Progenitor cell of endocrine pancreas (in vitro differentiated cells): ENCODE measurements at regions not wholly inside any gene's neighbourhood (a gene's known extent, or its start where the extent isn't known, plus 50 kb on each side); places are given as distances from the start of the nearest gene placed in this dataset.

Experiments used
- DNase-seq: peaks from one replicate; pipeline ENCODE4 v3.0.0; 2021; ENCODE audit warnings: low spot score; ENCODE audit not compliant: unreplicated experiment
- H3K27ac Mint-ChIP-seq: 2 replicates; pipeline ENCODE4 v1.8.0; 2021; ENCODE audit warnings: mild to moderate bottlenecking, moderate library complexity, mixed read lengths
- H3K27me3 Mint-ChIP-seq: 2 replicates; pipeline ENCODE4 v1.8.0; 2021; ENCODE audit warnings: mixed read lengths
- H3K36me3 Mint-ChIP-seq: 2 replicates; pipeline ENCODE4 v1.8.0; 2022; ENCODE audit warnings: mixed read lengths; ENCODE audit not compliant: insufficient read depth
- H3K4me1 Mint-ChIP-seq: 2 replicates; pipeline ENCODE4 v1.8.0; 2021; ENCODE audit warnings: low read depth, mixed read lengths
- H3K4me3 Mint-ChIP-seq: 2 replicates; pipeline ENCODE4 v1.8.0; 2021; ENCODE audit warnings: low read depth, mild to moderate bottlenecking, moderate library complexity, mixed read lengths
- H3K9me3 Mint-ChIP-seq: 2 replicates; pipeline ENCODE4 v1.8.0; 2021; ENCODE audit warnings: low read depth, mixed read lengths
- TF ChIP-seq, protein P1 (sequence below): fragments of 200-600 bp; sonication (generic); IDR thresholded peaks from one replicate; pipeline ENCODE4 v1.5.0; 2021; ENCODE audit warnings: antibody characterized with exemption, mild to moderate bottlenecking; ENCODE audit not compliant: unreplicated experiment

- Mint-ChIP-seq H3K9me3 (no peaks in the 10 kb centered on the region), H3K36me3 (no peaks in the 10 kb centered on the region), H3K4me3 (no peak overlapping the region), H3K27me3 (peaks cover 41% of the 10 kb centered on the region), H3K4me1 (peaks cover 5% of the 10 kb centered on the region), H3K27ac (no peak overlapping the region)
- DNase-seq: no peak
- TF ChIP-seq, protein P1, sequence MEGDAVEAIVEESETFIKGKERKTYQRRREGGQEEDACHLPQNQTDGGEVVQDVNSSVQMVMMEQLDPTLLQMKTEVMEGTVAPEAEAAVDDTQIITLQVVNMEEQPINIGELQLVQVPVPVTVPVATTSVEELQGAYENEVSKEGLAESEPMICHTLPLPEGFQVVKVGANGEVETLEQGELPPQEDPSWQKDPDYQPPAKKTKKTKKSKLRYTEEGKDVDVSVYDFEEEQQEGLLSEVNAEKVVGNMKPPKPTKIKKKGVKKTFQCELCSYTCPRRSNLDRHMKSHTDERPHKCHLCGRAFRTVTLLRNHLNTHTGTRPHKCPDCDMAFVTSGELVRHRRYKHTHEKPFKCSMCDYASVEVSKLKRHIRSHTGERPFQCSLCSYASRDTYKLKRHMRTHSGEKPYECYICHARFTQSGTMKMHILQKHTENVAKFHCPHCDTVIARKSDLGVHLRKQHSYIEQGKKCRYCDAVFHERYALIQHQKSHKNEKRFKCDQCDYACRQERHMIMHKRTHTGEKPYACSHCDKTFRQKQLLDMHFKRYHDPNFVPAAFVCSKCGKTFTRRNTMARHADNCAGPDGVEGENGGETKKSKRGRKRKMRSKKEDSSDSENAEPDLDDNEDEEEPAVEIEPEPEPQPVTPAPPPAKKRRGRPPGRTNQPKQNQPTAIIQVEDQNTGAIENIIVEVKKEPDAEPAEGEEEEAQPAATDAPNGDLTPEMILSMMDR: no peak
Observed at GRCh38 chr16:86367291-86368072, 142.8 kb upstream of the FOXF1 start.

- Mint-ChIP-seq H3K4me3 (no peak overlapping the region), H3K27me3 (peaks cover 35% of the 10 kb centered on the region), H3K4me1 (peaks cover 5% of the 10 kb centered on the region), H3K27ac (no peak overlapping the region), H3K36me3 (no peaks in the 10 kb centered on the region), H3K9me3 (no peaks in the 10 kb centered on the region)
- no peak for DNase-seq
- TF ChIP-seq, protein P1: no peak
Observed at GRCh38 chr16:86368261-86368660, 142.1 kb upstream of the FOXF1 start.

DNA sequence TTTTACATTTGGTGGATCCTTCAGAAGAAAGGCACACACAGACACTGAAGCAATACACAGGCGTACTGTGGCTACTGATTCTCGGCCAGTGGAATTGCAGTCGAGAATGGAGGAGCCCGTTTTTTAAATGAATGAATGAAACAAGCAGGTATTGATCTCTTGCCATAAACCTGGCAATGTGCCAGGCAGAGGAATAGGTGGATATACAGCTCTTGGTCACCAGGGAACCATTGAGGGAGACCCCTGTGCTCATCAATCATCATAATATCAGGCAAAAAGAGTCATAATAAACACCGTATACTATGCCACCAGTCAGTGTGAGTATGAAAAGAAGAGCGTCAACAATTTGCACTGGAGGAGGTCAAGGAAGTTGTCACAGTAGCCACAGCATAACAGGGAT lies 140.3 kb upstream of the FOXF1 start:
- H3K36me3 Mint-ChIP-seq: no peaks in the 10 kb centered on the region
- no peak overlapping the region for H3K4me3 Mint-ChIP-seq
- no peak for DNase-seq
- peaks cover 9% of the 10 kb centered on the region for H3K9me3 Mint-ChIP-seq
- peaks cover 25% of the 10 kb centered on the region for H3K27me3 Mint-ChIP-seq
- H3K4me1 Mint-ChIP-seq: peaks cover 5% of the 10 kb centered on the region
- no peak overlapping the region for H3K27ac Mint-ChIP-seq
- TF ChIP-seq, protein P1: no peak

DNA sequence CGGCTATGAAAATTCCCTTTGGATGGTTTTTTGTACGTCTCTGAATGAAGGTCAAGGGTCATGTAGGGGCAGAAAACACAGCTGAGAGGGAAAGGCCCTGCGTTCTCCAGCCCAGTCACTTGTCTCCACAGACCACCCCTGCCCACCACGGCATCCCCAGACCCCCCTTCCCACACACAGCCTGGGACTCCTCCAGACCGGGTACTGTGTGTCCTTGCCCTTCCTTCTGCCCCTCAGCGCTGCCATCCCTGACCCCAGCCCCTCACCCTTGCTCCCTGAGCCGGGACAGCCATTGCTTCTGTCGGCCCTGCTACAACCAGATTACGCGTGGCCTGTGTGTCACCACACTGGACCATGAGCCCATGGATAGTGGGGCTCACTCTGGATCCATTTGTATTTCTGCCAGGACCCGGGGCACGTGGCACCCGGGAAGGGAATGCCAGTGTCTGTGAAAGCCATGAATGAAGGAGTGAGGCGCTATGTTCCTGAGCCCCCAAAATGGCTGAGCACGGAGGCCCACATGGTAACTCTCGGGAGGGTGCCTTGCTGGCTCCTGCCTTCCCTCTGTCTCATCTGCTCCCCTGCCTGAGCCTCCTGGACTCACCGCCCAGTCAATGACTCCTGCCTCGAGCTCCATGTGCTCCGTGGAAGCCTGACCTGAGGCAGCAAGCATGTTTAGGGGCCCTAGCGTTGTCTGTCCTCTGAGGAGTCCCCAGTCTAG lies 139.1 kb upstream of the FOXF1 start:
- no peaks in the 10 kb centered on the region for H3K36me3 Mint-ChIP-seq
- no peak overlapping the region for H3K27ac Mint-ChIP-seq
- peaks cover 9% of the 10 kb centered on the region for H3K9me3 Mint-ChIP-seq
- no peak overlapping the region for H3K4me3 Mint-ChIP-seq
- DNase-seq: no peak
- peaks cover 29% of the 10 kb centered on the region for H3K27me3 Mint-ChIP-seq
- peaks cover 5% of the 10 kb centered on the region for H3K4me1 Mint-ChIP-seq
- TF ChIP-seq, protein P1: no peak

GRCh38 chr16:86372193-86372592 lies 138.1 kb upstream of the FOXF1 start:
- H3K9me3 Mint-ChIP-seq: peaks cover 9% of the 10 kb centered on the region
- H3K27me3 Mint-ChIP-seq: peaks cover 25% of the 10 kb centered on the region
- H3K36me3 Mint-ChIP-seq: no peaks in the 10 kb centered on the region
- DNase-seq: no peak
- no peak overlapping the region for H3K27ac Mint-ChIP-seq
- no peak overlapping the region for H3K4me3 Mint-ChIP-seq
- H3K4me1 Mint-ChIP-seq: peaks cover 5% of the 10 kb centered on the region
- TF ChIP-seq, protein P1: no peak
